ENCODE measurements at regions not wholly inside any gene's neighbourhood (a gene's known extent, or its start where the extent isn't known, plus 50 kb on each side); places are given as distances from the start of the nearest gene placed in this dataset.
"Not testable (repeated sequence)": the region's sequence is repeated elsewhere in the genome, so short reads cannot be mapped to it uniquely, and the experiment has no call there.

DNA sequence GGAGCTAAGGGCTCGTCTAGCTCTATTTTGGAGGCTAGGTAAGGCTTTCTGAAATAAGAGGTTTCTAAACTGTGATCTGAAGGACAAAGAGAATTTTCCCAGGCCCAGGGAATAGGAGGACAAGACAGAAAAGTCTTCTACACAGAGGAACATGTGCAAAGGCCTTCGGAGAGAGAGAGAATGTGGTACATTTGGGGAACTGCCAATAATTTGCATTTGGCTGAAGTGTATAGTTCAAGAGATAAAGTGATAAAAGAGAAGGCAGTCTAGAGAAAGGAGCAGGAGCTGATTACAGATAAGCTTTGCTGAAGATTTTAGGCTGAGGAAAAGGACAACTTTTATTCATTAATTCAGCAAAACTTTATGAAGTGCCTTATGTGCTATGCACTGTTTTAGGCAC is 214.4 kb upstream of the ELL2 start:
- H3K4me1 ChIP-seq: peaks cover 0 to 5% (median 0%) of the 10 kb centered on the region in 4 donors
- H3K27me3 ChIP-seq: no peaks in the 10 kb centered on the region
- no peaks in the 10 kb centered on the region for H3K9me3 ChIP-seq
- H3K36me3 ChIP-seq: no peaks in the 10 kb centered on the region
- H3K4me3 ChIP-seq: no peak overlapping the region
- H3K27ac ChIP-seq: no peak overlapping the region
- DNase-seq (ENCODE audit: low spot score in 2 of 2): no peak
- 62 to 77% methylated on average over 2 of the region's 2 CpGs for WGBS, 2 donors
- TF ChIP-seq POLR2A (IDR thresholded peaks at IDR 0.05) (no peak), EP300 (IDR thresholded peaks at IDR 0.05) (no peak)
- TF ChIP-seq, protein P1, sequence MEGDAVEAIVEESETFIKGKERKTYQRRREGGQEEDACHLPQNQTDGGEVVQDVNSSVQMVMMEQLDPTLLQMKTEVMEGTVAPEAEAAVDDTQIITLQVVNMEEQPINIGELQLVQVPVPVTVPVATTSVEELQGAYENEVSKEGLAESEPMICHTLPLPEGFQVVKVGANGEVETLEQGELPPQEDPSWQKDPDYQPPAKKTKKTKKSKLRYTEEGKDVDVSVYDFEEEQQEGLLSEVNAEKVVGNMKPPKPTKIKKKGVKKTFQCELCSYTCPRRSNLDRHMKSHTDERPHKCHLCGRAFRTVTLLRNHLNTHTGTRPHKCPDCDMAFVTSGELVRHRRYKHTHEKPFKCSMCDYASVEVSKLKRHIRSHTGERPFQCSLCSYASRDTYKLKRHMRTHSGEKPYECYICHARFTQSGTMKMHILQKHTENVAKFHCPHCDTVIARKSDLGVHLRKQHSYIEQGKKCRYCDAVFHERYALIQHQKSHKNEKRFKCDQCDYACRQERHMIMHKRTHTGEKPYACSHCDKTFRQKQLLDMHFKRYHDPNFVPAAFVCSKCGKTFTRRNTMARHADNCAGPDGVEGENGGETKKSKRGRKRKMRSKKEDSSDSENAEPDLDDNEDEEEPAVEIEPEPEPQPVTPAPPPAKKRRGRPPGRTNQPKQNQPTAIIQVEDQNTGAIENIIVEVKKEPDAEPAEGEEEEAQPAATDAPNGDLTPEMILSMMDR (IDR thresholded peaks at IDR 0.05): no peak

DNA sequence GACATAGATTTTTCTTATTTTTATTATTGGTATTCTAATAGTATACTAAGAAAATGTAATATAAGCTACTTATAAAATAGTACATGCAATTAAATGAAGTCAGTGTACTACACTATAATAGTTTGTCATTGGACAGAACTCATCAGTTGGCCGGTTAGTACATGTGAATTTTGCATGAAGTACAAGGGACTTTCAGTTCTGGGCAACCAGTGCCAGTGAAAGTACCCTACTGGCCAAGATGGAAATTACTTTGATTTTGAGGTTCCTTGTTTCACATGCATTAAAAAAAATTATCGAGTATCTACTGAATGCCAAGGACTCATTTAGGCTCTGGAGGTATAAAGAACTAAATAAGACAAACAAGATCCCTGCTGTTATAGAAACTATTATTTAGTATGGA is 213.4 kb upstream of the ELL2 start:
- DNase-seq (ENCODE audit: low spot score in 2 of 2): no peak
- no peak overlapping the region for H3K27ac ChIP-seq
- 79 to 82% methylated on average over 2 of the region's 2 CpGs for WGBS, 2 donors
- no peak overlapping the region for H3K4me3 ChIP-seq
- H3K36me3 ChIP-seq: no peaks in the 10 kb centered on the region
- H3K27me3 ChIP-seq: no peaks in the 10 kb centered on the region
- TF ChIP-seq, protein P1 (IDR thresholded peaks at IDR 0.05): no peak
- TF ChIP-seq POLR2A (IDR thresholded peaks at IDR 0.05) (no peak), EP300 (IDR thresholded peaks at IDR 0.05) (no peak)
- H3K4me1 ChIP-seq: peaks cover 0 to 5% (median 0%) of the 10 kb centered on the region in 4 donors
- H3K9me3 ChIP-seq: no peaks in the 10 kb centered on the region

DNA sequence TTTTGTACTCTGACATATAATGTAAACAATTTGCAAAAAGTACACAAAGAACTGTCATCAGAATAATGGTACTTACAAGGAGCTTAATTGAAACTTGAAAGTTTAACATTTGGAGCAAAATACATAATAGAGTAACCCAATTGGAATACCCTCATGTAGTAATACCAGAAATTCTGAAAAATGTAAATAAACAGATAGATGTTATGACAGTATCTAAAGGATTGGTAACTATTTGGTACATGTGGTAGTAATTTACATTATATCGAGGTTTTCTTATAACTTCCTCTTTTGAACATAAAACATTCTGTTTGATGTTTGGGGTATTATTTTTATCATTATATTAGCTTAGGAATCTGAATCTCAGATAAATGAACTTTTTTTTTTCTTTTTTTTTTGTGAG is 211.7 kb upstream of the ELL2 start:
- no peak overlapping the region for H3K27ac ChIP-seq
- 70 to 80% methylated on average over 1 of the region's 1 CpG for WGBS, 2 donors
- no peaks in the 10 kb centered on the region for H3K9me3 ChIP-seq
- TF ChIP-seq, protein P1 (IDR thresholded peaks at IDR 0.05): no peak
- TF ChIP-seq EP300 (IDR thresholded peaks at IDR 0.05) (no peak), POLR2A (IDR thresholded peaks at IDR 0.05) (no peak)
- no peaks in the 10 kb centered on the region for H3K36me3 ChIP-seq
- no peaks in the 10 kb centered on the region for H3K27me3 ChIP-seq
- no peak overlapping the region for H3K4me3 ChIP-seq
- DNase-seq (ENCODE audit: low spot score in 2 of 2): no peak
- peaks cover 0 to 5% (median 0%) of the 10 kb centered on the region in 4 donors for H3K4me1 ChIP-seq

DNA sequence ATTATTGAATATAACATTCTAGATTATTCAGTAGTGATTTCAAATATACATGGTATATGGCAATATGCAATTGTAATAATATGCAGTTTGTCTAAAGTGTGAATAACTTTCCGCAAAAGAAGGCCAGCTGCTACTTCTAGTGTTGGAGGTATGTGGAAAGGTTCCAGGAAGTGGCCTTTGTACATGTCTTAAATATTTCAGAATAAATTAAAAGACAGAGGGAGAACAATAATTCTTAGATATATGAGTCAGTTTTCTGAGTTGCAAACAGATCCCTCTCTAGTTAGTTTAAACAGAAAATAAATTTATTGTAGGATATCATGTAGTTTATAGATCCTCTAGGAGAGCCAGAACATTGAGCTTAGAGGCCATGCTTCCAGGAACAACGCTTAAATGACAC is 210.8 kb upstream of the ELL2 start:
- peaks cover 0 to 4% (median 0%) of the 10 kb centered on the region in 4 donors for H3K4me1 ChIP-seq
- H3K27ac ChIP-seq: no peak overlapping the region
- no peaks in the 10 kb centered on the region for H3K9me3 ChIP-seq
- no peak overlapping the region for H3K4me3 ChIP-seq
- WGBS, 2 donors: 68 to 83% methylated on average over 2 of the region's 2 CpGs
- TF ChIP-seq, protein P1 (IDR thresholded peaks at IDR 0.05): no peak
- TF ChIP-seq POLR2A (IDR thresholded peaks at IDR 0.05) (no peak), EP300 (IDR thresholded peaks at IDR 0.05) (no peak)
- H3K36me3 ChIP-seq: no peaks in the 10 kb centered on the region
- DNase-seq (ENCODE audit: low spot score in 2 of 2): no peak
- H3K27me3 ChIP-seq: no peaks in the 10 kb centered on the region

DNA sequence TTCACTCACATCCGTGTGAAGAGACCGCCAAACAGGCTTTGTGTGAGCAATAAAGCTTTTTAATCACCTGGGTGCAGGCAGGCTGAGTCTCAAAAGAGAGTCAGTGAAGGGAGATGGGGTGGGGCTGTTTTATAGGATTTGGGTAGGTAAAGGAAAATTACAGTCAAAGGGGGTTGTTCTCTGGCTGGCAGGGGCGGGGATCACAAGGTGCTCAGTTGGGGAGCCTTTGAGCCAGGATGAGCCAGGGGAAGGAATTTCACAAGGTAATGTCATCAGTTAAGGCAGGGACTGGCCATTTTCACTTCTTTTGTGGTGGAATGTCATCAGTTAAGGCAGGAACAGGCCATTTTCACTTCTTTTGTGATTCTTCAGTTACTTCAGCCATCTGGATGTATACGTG is 210.3 kb upstream of the ELL2 start:
- H3K27ac ChIP-seq; H3K27me3 ChIP-seq; H3K4me1 ChIP-seq; H3K4me3 ChIP-seq; DNase-seq (ENCODE audit: low spot score in 2 of 2); H3K9me3 ChIP-seq; H3K36me3 ChIP-seq: not testable (repeated sequence)
- 80 to 81% methylated on average over 4 of the region's 4 CpGs for WGBS, 2 donors

DNA sequence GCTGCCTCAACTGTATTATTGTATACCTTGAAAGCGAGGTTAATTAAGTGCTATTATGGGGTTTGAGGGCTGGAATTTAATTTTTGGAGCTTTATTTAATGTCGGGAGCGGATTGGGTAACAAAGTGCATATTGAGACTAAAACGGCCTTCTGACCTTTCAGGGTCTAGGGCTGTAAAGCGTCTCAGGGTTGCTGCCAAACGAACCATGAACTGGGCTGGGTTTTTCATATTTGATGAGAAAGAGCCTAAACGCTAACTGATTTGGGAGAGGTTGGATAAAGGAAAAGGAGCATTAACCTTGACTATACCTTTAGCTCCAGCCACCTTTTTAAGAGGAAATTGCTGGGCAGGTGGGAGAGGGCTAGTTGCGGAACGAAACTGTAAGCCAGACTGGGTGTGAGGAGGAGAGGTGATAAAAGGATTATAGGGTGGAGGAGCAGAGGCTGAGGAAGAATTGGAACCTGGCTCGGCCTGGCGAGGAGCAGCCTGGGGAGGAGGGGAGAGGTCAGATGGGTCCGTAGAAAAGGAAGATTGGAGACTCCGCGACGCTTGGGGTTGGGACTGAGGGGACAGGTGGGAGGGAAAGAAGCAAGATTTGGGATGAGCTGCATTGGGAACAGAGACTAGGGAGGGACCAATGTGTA is 209.0 kb upstream of the ELL2 start:
- not testable (repeated sequence) for H3K9me3 ChIP-seq; H3K27me3 ChIP-seq; H3K36me3 ChIP-seq; H3K4me3 ChIP-seq; H3K4me1 ChIP-seq; DNase-seq (ENCODE audit: low spot score in 2 of 2); H3K27ac ChIP-seq
- 79 to 86% methylated on average over 15 of the region's 15 CpGs for WGBS, 2 donors

DNA sequence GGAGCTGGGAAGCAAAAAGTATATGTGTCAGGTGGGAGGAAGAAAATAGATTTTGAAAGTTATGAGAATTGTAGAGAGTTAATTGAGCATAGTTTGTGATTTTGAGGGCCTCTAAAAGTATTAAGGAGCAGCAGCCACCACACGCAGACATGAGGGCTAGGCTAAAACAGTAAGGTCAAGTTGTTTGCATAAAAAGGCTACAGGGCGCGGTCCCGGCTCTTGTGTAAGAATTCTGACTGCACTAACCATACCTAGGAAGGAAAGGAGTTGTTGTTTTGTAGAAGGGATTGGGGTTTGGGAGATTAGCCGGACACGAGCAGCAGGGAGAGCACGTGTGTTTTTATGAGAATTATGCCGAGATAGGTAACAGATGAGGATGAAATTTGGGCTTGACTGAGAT is 207.2 kb upstream of the ELL2 start:
- WGBS, 2 donors: 86 to 88% methylated on average over 8 of the region's 8 CpGs

More for the DNA sequence above, 207.2 kb upstream of the ELL2 start:
- not testable (repeated sequence) for H3K27ac ChIP-seq; H3K4me1 ChIP-seq; H3K9me3 ChIP-seq; H3K4me3 ChIP-seq; H3K27me3 ChIP-seq; DNase-seq (ENCODE audit: low spot score in 2 of 2); H3K36me3 ChIP-seq

All from tibial nerve (tissue), 4 donors.